Activated CD4-positive, CD25-positive, alpha-beta regulatory T cell treated with anti-CD3 and anti-CD28 coated beads, Interleukin-2, amount 50 U/mL, for 72 hours (primary cell): ENCODE measurements at regions not wholly inside any gene's neighbourhood (a gene's known extent, or its start where the extent isn't known, plus 50 kb on each side); places are given as distances from the start of the nearest gene placed in this dataset.
"Not testable (repeated sequence)": the region's sequence is repeated elsewhere in the genome, so short reads cannot be mapped to it uniquely, and the experiment has no call there.

ENCODE experiments used
- DNase-seq: peaks from one replicate; pipeline ENCODE4 v3.0.0; 2021

DNA sequence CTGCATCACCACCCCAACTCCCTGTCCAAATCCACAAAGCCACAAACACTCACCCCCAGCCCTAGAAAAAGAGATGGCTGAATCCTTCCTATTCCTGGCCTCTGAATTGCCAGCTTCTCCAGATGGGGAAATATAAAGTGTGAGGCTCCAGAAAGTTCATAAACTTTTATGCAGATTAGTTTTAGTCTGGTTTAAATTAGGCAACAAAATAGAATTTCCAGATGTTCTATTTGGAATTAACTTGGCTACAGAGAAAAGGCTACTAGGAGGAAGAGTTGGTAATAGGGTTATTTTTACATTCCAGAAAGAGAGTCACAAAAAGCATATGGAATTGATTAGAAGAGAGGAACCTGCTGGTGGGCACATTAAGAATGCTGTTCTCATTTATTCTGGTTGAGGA is 56.0 kb downstream of the EN1 start:
- no peak for DNase-seq

- no peak for DNase-seq
Measured at GRCh38 chr2:118786746-118787145, 60.7 kb downstream of the EN1 start.

DNA sequence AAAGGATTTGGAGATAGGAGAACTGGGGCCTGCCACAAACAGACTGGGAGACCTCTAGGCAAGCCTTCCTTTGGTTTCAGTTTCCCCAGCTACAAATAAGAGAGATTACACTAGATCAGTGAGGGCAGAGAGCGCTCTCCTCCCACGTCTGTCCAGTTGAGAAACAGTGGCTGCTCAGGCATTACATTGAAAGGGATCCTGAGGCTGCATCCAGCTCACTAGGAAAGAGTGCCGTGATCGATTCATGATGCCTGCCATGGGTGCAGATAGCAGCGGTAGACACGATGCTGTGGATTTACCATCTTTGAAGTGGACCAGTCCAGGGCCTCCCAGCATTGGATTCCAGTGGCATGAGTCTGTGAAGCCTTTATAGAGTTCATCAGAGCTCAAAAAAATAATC is 62.6 kb downstream of the EN1 start:
- no peak for DNase-seq

DNA sequence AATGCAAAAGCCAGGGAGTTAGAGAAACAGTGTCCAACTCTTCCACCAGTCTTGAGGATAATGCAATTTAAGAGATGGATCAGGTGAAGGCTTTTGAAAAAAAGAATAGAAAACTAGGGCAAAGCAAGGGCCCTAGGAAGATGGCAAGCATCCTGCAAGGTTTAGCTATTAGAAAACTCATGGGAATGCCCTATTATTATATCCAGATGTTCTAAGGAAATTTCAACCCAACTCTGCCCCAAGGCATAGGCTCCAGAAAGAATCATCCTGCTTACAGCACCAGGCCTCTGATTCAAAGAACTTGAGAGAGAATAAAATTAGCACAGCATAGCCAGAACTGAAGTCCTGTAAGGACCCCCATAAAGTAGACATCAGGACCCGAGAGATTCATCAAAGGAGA is 68.1 kb downstream of the EN1 start:
- DNase-seq = no peak

GRCh38 chr2:118774458-118775133 is 72.9 kb downstream of the EN1 start:
- no peak for DNase-seq

DNA sequence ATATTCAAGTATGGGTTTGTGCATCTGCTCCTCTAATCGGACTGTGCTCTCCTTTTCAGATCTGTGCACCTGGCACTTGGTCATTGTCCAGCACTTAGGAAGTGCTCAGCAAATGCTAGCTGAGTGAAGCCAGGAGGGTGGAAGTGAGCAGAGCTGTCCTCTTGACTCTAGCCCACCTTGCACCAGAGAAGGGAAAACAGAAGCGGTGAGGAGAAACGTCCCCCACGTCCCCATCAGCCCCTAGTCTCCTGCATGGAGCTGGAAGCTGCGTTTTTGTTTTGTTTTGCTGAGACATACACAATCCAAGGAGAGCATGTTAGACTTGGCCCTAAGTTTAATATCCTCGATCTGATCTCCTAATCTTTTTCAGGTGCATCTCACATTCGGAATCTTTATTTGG is 73.6 kb downstream of the EN1 start:
- no peak for DNase-seq

DNA sequence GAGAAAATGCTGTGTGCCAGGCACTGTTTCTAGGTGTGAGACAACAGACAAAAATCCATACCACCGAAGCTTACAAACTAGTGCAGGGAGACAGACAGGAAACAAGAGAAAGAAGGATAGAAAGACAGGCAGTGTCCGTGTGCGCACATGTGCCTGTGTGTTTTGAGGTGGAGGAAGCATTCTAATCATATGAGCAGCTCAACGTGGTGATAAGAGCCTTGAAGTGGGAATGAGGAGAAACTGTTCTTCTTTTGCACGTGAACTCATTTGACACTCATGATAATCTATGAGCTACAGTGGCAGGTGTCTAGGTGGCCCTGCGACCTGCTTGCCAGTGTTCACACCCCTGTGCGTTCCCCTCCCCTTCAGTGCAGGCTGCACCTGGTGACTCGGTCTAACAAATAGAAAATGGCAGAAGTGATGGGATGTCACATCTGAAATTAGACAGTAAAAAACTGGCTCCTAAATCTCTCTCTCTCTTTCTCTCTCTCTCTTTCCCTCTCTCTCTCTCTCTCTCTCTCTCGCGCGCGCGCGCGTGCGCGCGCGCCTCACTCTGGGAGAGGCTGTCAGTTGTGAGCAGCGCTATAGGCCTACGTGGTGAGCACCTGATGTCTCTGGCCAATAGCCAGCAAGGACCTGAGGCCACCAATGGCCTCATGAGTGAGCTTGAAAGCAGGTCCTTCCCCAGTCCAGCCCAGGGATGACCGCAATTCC is 74.8 kb downstream of the EN1 start:
- no peak for DNase-seq

GRCh38 chr2:118769707-118770400 is 77.6 kb downstream of the EN1 start:
- DNase-seq = no peak

DNA sequence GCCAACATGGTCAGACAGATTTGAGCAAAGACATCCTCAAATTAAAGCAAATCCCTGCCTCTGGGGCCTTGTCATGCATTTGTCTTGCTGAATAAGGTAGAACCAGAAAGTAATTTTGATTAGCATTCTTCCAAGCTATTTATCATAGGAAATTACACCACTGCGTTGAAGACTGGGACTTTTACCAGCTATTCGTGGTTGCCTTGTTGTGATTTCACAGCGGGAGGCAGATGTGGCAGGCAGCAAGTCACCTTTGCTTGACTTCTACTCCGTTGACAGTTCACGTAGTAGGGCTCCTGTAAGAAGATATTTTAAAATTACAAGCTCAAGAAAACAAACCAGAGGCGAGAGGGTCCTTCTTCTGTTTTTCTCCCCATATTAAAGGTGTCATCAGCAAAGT is 80.6 kb downstream of the EN1 start:
- DNase-seq = no peak

DNA sequence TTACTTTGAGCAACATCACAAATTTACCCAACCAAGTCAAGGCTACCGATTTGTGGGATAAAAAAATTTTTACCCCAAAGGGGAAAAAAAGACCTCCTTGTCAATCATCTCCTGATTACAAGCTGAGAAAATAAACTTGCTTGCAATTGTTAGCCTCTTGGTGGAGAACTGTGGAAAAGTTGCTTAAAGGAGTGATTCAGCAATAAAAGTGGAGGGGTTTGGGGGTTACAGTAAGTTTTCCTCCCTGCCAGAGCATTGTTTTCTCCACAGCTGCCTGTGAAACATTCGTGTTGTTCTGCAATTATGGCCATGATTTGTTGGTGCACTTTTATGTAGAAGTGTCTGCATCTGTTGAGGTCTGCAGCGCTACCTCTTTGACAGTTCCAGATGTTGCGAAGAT is 82.6 kb downstream of the EN1 start:
- DNase-seq = no peak

GRCh38 chr2:118763797-118764196 is 83.7 kb downstream of the EN1 start:
- no peak for DNase-seq

- no peak for DNase-seq
Measured at GRCh38 chr2:118762290-118762689, 85.2 kb downstream of the EN1 start.

DNA sequence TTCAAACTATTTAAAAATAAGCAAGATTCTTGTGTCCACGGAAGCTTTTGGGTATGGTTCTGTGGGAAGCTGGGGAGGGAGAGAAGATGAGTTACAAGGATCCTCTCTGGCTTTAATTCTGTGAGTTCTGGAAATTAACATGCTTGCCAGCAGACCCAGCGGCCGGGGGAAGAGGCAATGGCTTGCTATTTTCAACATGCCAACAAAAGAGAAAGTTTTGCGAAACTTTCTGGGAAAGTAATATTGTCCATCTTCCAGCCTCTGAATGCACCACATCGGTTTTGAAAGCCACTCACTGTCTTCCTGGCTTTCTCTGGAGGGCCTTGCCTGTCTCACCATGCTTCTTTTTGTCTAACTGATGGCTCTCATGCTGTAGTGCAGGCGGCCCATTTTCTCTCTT is 85.7 kb downstream of the EN1 start:
- DNase-seq = no peak

DNA sequence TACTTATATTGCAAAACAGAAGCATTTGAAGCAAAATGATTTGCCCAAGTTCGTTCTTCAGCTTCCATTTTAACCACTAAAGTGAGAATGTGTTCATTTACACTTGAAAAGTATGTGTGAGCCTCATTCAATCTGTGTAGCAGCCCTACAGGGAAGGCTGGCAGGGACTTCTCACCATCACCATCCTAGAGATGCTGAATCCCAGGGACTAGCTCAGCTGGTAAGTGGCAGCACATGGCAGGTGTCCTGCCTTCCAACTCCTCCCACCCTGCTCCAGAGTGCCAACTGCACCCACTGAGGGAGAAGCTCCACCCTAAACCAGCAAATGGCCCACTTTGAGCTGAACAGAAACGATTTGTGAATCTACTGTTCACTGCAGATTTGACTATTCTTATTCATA is 91.5 kb downstream of the EN1 start:
- DNase-seq = no peak

GRCh38 chr2:118755384-118755783 is 92.1 kb downstream of the EN1 start:
- DNase-seq = no peak

DNA sequence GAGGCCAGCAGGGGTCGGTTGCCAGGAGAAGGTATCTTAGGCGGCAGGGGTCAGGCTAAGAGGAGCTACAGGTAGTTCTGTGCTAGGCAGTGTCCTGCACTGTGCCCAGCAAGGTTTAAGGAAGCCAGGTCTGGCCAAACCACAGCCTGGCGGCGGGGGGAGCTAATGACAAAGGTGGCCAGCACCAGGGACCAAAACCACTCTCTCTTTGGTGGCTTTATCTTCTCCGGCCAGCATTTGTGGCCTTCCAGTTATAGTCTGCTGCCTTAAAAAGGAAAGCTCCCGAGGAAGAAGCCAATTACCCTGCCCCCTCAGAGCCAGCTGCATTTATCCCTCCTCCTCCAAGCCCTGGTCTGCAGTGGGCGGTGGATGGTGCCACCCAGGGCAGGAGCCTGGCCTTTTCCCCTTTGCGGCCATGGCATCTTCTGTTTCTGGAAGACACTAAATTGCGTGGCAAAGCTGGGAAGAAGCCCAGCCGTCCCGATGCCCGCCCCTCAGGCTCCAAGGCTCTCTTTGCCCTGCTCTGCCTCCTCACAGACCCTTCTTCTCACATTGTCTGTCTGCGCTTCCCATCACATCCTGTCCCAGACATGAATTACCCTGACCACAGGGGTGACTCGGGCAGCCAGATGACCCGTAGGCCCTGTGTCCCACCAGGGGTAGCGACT is 94.6 kb downstream of the EN1 start:
- DNase-seq = no peak

DNA sequence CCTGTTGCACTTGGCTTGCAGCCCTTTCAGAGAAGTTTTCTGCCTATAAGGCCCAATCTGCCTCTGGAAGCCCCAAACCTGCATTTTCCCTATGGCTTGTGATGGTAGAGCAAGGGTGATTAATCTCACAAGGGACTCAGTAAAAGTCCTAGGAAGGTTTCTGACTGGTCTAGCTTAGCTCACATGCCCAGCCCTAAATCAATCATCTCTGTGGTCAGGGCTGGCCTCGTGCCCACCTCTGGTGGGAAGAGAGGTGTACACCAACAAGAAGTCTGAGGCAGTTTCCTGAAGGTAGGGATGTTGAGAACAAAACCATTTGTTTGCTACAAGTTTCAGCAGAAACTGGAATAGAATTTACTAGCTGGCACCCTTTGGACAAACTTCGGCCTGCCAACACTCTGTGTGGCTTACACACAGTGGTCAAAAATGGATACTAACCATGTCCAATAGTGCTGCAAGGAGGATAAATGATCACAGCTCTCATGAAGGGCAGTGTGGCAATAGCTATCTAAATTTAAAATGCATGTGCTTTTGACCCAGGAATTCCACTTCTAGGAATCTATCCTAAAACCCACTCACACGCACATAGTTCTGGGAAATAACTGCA is 96.4 kb downstream of the EN1 start:
- no peak for DNase-seq

- DNase-seq = no peak
Measured at GRCh38 chr2:118748245-118748885, 99.1 kb downstream of the EN1 start.

DNA sequence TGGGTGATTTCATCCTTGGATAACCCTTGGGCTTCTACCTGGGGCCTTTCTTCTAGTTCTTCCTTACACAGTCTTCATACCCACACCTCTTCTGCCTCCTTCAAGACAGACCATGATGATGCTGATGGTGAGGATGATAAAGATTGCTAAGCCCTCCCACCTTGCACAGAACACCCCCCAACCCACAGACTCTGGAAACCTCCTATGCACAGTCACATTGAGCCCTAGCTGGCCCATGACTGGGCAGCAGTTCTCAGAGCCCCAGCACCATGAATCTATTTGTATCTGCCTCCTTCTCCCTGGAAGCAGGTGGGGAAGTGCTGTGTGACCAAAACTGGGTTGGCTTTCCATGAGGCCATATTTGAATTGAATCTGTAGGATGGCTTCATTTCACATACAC is 99.8 kb downstream of the EN1 start:
- DNase-seq = no peak

DNA sequence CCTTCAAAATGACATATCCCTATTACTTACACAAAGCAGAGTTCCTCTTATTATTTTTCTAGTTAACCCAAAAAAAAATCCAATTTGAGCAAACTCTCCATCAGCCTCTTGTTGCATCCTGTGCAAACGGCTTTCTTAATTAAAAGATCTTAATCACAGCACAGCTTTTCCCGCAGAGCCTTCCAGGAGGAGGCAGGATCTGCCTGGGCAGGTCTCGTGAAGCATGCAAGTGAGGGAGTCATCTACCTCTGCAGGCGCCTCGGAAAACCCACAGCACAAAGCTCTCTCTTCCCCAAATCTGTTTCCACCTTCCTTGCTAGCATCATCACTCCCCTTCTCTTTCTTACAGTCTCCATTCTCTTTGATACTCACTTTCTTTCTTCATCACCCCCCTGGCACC is 100.4 kb downstream of the EN1 start:
- no peak for DNase-seq

- not testable (repeated sequence) for DNase-seq
Measured at GRCh38 chr2:118744682-118745181, 102.7 kb downstream of the EN1 start.

- DNase-seq = no peak
Measured at GRCh38 chr2:118738524-118739308, 108.7 kb downstream of the EN1 start.
